HG03064 (cell line): ENCODE measurements at regions not wholly inside any gene's neighbourhood (a gene's known extent, or its start where the extent isn't known, plus 50 kb on each side); places are given as distances from the start of the nearest gene placed in this dataset.

Experiments used
- ATAC-seq: cut with Tn5 transposase; IDR thresholded peaks from one replicate; pipeline ENCODE4 v1.9.1; 2021; ENCODE audit warnings: low read depth; ENCODE audit not compliant: unreplicated experiment

GRCh38 chr10:52673468-52673867 is 99.1 kb downstream of the MBL2 start:
- ATAC-seq, result no peak

- ATAC-seq, result no peak
Measured at GRCh38 chr10:52674474-52674873, 98.1 kb downstream of the MBL2 start.

- ATAC-seq, result no peak
Measured at GRCh38 chr10:52677086-52677485, 95.5 kb downstream of the MBL2 start.

- ATAC-seq, result no peak
Measured at GRCh38 chr10:52678611-52679010, 94.0 kb downstream of the MBL2 start.

GRCh38 chr10:52679117-52679516 is 93.5 kb downstream of the MBL2 start:
- no peak for ATAC-seq

GRCh38 chr10:52682766-52683165 is 89.8 kb downstream of the MBL2 start:
- ATAC-seq, result no peak

- ATAC-seq, result no peak
Measured at GRCh38 chr10:52683776-52684175, 88.8 kb downstream of the MBL2 start.

GRCh38 chr10:52688899-52689298 is 83.7 kb downstream of the MBL2 start:
- no peak for ATAC-seq

- ATAC-seq, result no peak
Measured at GRCh38 chr10:52696232-52696631, 76.4 kb downstream of the MBL2 start.

GRCh38 chr10:52701647-52702046 is 70.9 kb downstream of the MBL2 start:
- ATAC-seq, result no peak

GRCh38 chr10:52703451-52703850 is 69.1 kb downstream of the MBL2 start:
- no peak for ATAC-seq

GRCh38 chr10:52703898-52704297 is 68.7 kb downstream of the MBL2 start:
- no peak for ATAC-seq

- ATAC-seq, result no peak
Measured at GRCh38 chr10:52706332-52707070, 66.1 kb downstream of the MBL2 start.
